OCI-LY7 (cell line): ENCODE measurements at regions not wholly inside any gene's neighbourhood (a gene's known extent, or its start where the extent isn't known, plus 50 kb on each side); places are given as distances from the start of the nearest gene placed in this dataset.

Experiments
- BruUV-seq: library from RNA; stranded (reverse); fragments of 400-500 nt; replicated peaks from 2 replicates; lab custom pipeline; 2021; lab: Mats Ljungman, UMichigan
- CTCF ChIA-PET: fragments of 300-600 bp; sonication (Branson Sonifier 250); formaldehyde crosslinking; loops from one replicate; lab custom pipeline; 2022; ENCODE audit warnings: antibody characterized with exemption; ENCODE audit not compliant: unreplicated experiment; lab: Charles Lee
- POLR2A ChIA-PET: fragments of 300-600 bp; sonication (Branson Sonifier 250); formaldehyde crosslinking; loops from one replicate; lab custom pipeline; 2022; ENCODE audit warnings: antibody characterized with exemption; lab: Charles Lee
- DNase-seq: peaks from one replicate; pipeline ENCODE4 v3.0.0-alpha.2; 2015; ENCODE audit warnings: low spot score
- H2AFZ ChIP-seq: fragments of 200-600 bp; sonication (generic), shearing (Covaris generic); 2 replicates; pipeline ENCODE4 v1.6.1; 2014; ENCODE audit warnings: mild to moderate bottlenecking, antibody characterized with exemption, low read length, moderate library complexity
- H3K27ac ChIP-seq: fragments of 200-600 bp; sonication (generic); 2 replicates; pipeline ENCODE4 v1.5.1; 2014; ENCODE audit warnings: mixed run types, low read depth, mild to moderate bottlenecking, moderate library complexity, low read length, inconsistent platforms; ENCODE audit not compliant: poor library complexity, severe bottlenecking
- H3K36me3 ChIP-seq: fragments of 200-600 bp; sonication (generic); 2 replicates; pipeline ENCODE4 v1.6.1; 2014; ENCODE audit warnings: mild to moderate bottlenecking, antibody characterized with exemption, low read length, moderate library complexity, mixed read lengths; ENCODE audit not compliant: insufficient read depth
- H3K4me1 ChIP-seq: fragments of 200-600 bp; sonication (generic); 2 replicates; pipeline ENCODE4 v1.5.1; 2014; ENCODE audit warnings: mild to moderate bottlenecking, low read length; ENCODE audit not compliant: insufficient read depth, poor library complexity, severe bottlenecking
- H3K4me2 ChIP-seq: fragments of 200-600 bp; sonication (generic); 2 replicates; pipeline ENCODE4 v1.6.1; 2014; ENCODE audit warnings: mild to moderate bottlenecking, low read length
- H3K4me3 ChIP-seq: fragments of 200-600 bp; sonication (generic); 2 replicates; pipeline ENCODE4 v1.5.1; 2014; ENCODE audit warnings: mild to moderate bottlenecking, low read depth, low read length; ENCODE audit not compliant: poor library complexity, severe bottlenecking
- H3K79me2 ChIP-seq: fragments of 200-600 bp; sonication (generic); 2 replicates; pipeline ENCODE4 v1.6.1; 2016; ENCODE audit warnings: low read depth, mild to moderate bottlenecking, low read length, moderate library complexity, mixed read lengths; ENCODE audit not compliant: insufficient read depth
- H3K9me2 ChIP-seq: fragments of 200-600 bp; sonication (generic); 2 replicates; pipeline ENCODE4 v1.6.1; 2016; ENCODE audit warnings: mild to moderate bottlenecking, low read length, mixed read lengths; ENCODE audit not compliant: insufficient read depth
- H3K9me3 ChIP-seq: fragments of 200-600 bp; sonication (generic); 2 replicates; pipeline ENCODE4 v1.6.1; 2014; ENCODE audit warnings: mild to moderate bottlenecking, mixed run types, low read length, mixed read lengths
- H4K20me1 ChIP-seq: fragments of 200-600 bp; sonication (generic); 2 replicates; pipeline ENCODE4 v1.6.1; 2014; ENCODE audit warnings: mild to moderate bottlenecking, antibody characterized with exemption, low read length, moderate library complexity, mixed read lengths; ENCODE audit not compliant: insufficient read depth
- EZH2phosphoT487 ChIP-seq: fragments of 200-600 bp; sonication (generic); IDR thresholded peaks from 2 replicates; pipeline ENCODE4 v1.6.1; 2018; ENCODE audit warnings: low read depth, borderline replicate concordance, mild to moderate bottlenecking, mixed run types, antibody characterized with exemption, low read length, moderate library complexity, mixed read lengths
- intact Hi-C: fragments of 100-400 bp; cut with micrococcal nuclease; formaldehyde crosslinking; loops from one replicate; pipeline ENCODE4 v1.10.0; 2022; ENCODE audit not compliant: unreplicated experiment
- TF ChIP-seq, protein P1 (sequence below): fragments of 200-600 bp; sonication (generic); conservative IDR thresholded peaks from 2 replicates; pipeline ENCODE4 v1.5.1; 2014; ENCODE audit warnings: mild to moderate bottlenecking, antibody characterized with exemption, low read length, moderate library complexity, mixed read lengths

DNA sequence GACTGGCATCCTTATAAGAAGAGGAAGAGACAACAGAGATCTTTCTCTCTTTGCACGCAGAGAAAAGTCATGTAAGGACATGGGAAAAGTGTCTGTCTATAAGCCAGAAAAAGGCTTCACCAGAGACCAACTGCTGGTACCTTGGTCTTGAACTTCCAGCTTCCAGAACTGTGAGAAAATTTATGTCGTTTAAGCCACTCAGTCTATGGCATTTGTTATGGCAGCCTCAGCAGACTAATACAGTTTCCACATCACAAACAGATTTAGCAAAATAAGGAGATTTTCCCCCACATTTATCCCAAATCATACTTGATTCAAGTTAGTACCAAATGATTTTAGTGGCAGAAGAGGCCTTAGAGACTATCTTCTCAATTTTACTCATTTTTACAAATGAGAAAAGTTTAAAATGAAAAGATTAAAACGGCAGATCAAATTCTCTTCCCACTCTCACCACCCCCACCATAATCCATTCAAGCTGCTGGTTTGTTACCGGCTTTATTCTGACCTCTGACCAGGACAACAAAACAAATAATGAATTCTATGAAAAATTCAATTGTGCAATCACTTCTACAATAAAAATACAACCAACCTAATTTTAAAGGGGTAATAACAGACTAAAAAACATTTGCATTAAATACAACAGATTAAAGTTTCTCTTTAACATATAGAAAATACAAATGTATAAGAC lies 316.3 kb downstream of the TBC1D4 start:
- H3K9me2 ChIP-seq: no peaks in the 10 kb centered on the region
- no peak overlapping the region for H3K4me2 ChIP-seq
- no peak overlapping the region for H2AFZ ChIP-seq
- ChIA-PET POLR2A (no interaction called here), CTCF (no interaction called here)
- no peaks in the 10 kb centered on the region for H3K4me1 ChIP-seq
- BruUV-seq: no TSS peak
- H3K27ac ChIP-seq: no peak overlapping the region
- no peaks in the 10 kb centered on the region for H3K9me3 ChIP-seq
- no peaks in the 10 kb centered on the region for H3K79me2 ChIP-seq
- no peak for DNase-seq
- H3K36me3 ChIP-seq: no peaks in the 10 kb centered on the region
- intact Hi-C loops: no loop called here
- H4K20me1 ChIP-seq: no peaks in the 10 kb centered on the region
- TF ChIP-seq, protein P1, sequence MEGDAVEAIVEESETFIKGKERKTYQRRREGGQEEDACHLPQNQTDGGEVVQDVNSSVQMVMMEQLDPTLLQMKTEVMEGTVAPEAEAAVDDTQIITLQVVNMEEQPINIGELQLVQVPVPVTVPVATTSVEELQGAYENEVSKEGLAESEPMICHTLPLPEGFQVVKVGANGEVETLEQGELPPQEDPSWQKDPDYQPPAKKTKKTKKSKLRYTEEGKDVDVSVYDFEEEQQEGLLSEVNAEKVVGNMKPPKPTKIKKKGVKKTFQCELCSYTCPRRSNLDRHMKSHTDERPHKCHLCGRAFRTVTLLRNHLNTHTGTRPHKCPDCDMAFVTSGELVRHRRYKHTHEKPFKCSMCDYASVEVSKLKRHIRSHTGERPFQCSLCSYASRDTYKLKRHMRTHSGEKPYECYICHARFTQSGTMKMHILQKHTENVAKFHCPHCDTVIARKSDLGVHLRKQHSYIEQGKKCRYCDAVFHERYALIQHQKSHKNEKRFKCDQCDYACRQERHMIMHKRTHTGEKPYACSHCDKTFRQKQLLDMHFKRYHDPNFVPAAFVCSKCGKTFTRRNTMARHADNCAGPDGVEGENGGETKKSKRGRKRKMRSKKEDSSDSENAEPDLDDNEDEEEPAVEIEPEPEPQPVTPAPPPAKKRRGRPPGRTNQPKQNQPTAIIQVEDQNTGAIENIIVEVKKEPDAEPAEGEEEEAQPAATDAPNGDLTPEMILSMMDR: no peak
- no peak for TF ChIP-seq EZH2phosphoT487
- H3K4me3 ChIP-seq: no peak overlapping the region

DNA sequence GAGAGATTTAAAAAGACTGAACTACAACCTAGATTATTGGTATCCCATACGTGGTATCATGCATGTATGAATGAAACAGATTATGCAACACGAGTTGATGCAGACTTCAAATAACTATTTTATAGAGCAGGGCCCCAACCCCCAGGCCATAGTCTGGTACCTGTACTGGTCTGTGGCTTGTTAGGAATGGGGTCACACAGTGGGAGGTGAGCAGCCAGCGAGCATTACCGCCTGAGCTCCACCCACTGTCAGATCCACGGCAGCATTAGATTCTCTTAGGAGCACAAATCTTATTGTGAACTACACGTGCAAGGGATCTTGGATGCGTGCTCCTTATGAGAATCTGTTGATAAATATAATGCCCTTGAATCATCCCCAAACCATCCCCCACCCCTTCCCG lies 320.2 kb downstream of the TBC1D4 start:
- Histone ChIP-seq H3K36me3 (no peaks in the 10 kb centered on the region), H3K4me2 (no peak overlapping the region), H3K4me1 (no peaks in the 10 kb centered on the region), H4K20me1 (no peaks in the 10 kb centered on the region), H3K4me3 (no peak overlapping the region), H3K9me3 (no peaks in the 10 kb centered on the region), H2AFZ (no peak overlapping the region), H3K79me2 (no peaks in the 10 kb centered on the region), H3K9me2 (no peaks in the 10 kb centered on the region), H3K27ac (no peak overlapping the region)
- CTCF ChIA-PET: no interaction called here
- no peak for DNase-seq
- intact Hi-C loops: no loop called here
- BruUV-seq: no TSS peak
- TF ChIP-seq, protein P1: no peak
- POLR2A ChIA-PET: no interaction called here

GRCh38 chr13:75160984-75161383 lies 321.0 kb downstream of the TBC1D4 start:
- intact Hi-C loops: no loop called here
- CTCF ChIA-PET: no interaction called here
- Histone ChIP-seq H3K4me2 (no peak overlapping the region), H3K27ac (no peak overlapping the region), H4K20me1 (no peaks in the 10 kb centered on the region), H3K9me3 (no peaks in the 10 kb centered on the region), H3K9me2 (no peaks in the 10 kb centered on the region), H3K4me3 (no peak overlapping the region), H3K79me2 (no peaks in the 10 kb centered on the region), H3K36me3 (no peaks in the 10 kb centered on the region), H3K4me1 (no peaks in the 10 kb centered on the region), H2AFZ (no peak overlapping the region)
- POLR2A ChIA-PET: no interaction called here
- TF ChIP-seq, protein P1: no peak
- TF ChIP-seq EZH2phosphoT487: no peak
- DNase-seq: no peak
- no TSS peak for BruUV-seq
